ENCODE measurements at regions not wholly inside any gene's neighbourhood (a gene's known extent, or its start where the extent isn't known, plus 50 kb on each side); places are given as distances from the start of the nearest gene placed in this dataset.

GRCh38 chr5:121702682-121703081 lies 149.0 kb upstream of the FTMT start:
- no peak for TF ChIP-seq CTCF (IDR thresholded peaks at IDR 0.05)
- Histone ChIP-seq H3K27me3 (no peaks in the 10 kb centered on the region), H3K9me3 (no peaks in the 10 kb centered on the region), H3K4me1 (no peaks in the 10 kb centered on the region), H3K27ac (no peak overlapping the region), H3K36me3 (no peaks in the 10 kb centered on the region), H3K4me3 (no peak overlapping the region)
- DNase-seq = no peak
- intact Hi-C loops (cut with DNase I; ENCODE audit: low total_unique reads) = no loop called here

GRCh38 chr5:121704291-121704690 lies 147.4 kb upstream of the FTMT start:
- H3K4me1 ChIP-seq = no peaks in the 10 kb centered on the region
- H3K27me3 ChIP-seq = no peaks in the 10 kb centered on the region
- TF ChIP-seq CTCF (IDR thresholded peaks at IDR 0.05) = no peak
- H3K27ac ChIP-seq = no peak overlapping the region
- H3K9me3 ChIP-seq = no peaks in the 10 kb centered on the region
- no peak overlapping the region for H3K4me3 ChIP-seq
- DNase-seq = no peak
- no peaks in the 10 kb centered on the region for H3K36me3 ChIP-seq
- intact Hi-C loops (cut with DNase I; ENCODE audit: low total_unique reads) = no loop called here

GRCh38 chr5:121706686-121707085 lies 145.0 kb upstream of the FTMT start:
- TF ChIP-seq CTCF (IDR thresholded peaks at IDR 0.05) = no peak
- no peaks in the 10 kb centered on the region for H3K4me1 ChIP-seq
- no peak overlapping the region for H3K27ac ChIP-seq
- no peak overlapping the region for H3K4me3 ChIP-seq
- no peaks in the 10 kb centered on the region for H3K36me3 ChIP-seq
- H3K9me3 ChIP-seq = no peaks in the 10 kb centered on the region
- no peaks in the 10 kb centered on the region for H3K27me3 ChIP-seq
- intact Hi-C loops (cut with DNase I; ENCODE audit: low total_unique reads) = no loop called here
- no peak for DNase-seq

- Histone ChIP-seq H3K27me3 (no peaks in the 10 kb centered on the region), H3K4me1 (no peaks in the 10 kb centered on the region), H3K27ac (no peak overlapping the region), H3K9me3 (no peaks in the 10 kb centered on the region), H3K36me3 (no peaks in the 10 kb centered on the region), H3K4me3 (no peak overlapping the region)
- no peak for DNase-seq
- no peak for TF ChIP-seq CTCF (IDR thresholded peaks at IDR 0.05)
- intact Hi-C loops (cut with DNase I; ENCODE audit: low total_unique reads) = no loop called here
Measured at GRCh38 chr5:121707178-121707577, 144.5 kb upstream of the FTMT start.

GRCh38 chr5:121711416-121711815 lies 140.3 kb upstream of the FTMT start:
- no peak overlapping the region for H3K27ac ChIP-seq
- TF ChIP-seq CTCF (IDR thresholded peaks at IDR 0.05) = no peak
- no peaks in the 10 kb centered on the region for H3K9me3 ChIP-seq
- no peaks in the 10 kb centered on the region for H3K4me1 ChIP-seq
- H3K4me3 ChIP-seq = no peak overlapping the region
- no peaks in the 10 kb centered on the region for H3K36me3 ChIP-seq
- H3K27me3 ChIP-seq = no peaks in the 10 kb centered on the region
- intact Hi-C loops (cut with DNase I; ENCODE audit: low total_unique reads) = no loop called here
- DNase-seq = no peak

GRCh38 chr5:121719255-121719654 lies 132.4 kb upstream of the FTMT start:
- TF ChIP-seq CTCF (IDR thresholded peaks at IDR 0.05) = no peak
- no peak overlapping the region for H3K4me3 ChIP-seq
- intact Hi-C loops (cut with DNase I; ENCODE audit: low total_unique reads) = no loop called here

More at GRCh38 chr5:121719255-121719654, 132.4 kb upstream of the FTMT start:
- Histone ChIP-seq H3K36me3 (no peaks in the 10 kb centered on the region), H3K4me1 (no peaks in the 10 kb centered on the region), H3K27me3 (no peaks in the 10 kb centered on the region), H3K27ac (no peak overlapping the region), H3K9me3 (no peaks in the 10 kb centered on the region)
- DNase-seq = no peak
